ENCODE measurements at regions not wholly inside any gene's neighbourhood (a gene's known extent, or its start where the extent isn't known, plus 50 kb on each side); places are given as distances from the start of the nearest gene placed in this dataset.

DNA sequence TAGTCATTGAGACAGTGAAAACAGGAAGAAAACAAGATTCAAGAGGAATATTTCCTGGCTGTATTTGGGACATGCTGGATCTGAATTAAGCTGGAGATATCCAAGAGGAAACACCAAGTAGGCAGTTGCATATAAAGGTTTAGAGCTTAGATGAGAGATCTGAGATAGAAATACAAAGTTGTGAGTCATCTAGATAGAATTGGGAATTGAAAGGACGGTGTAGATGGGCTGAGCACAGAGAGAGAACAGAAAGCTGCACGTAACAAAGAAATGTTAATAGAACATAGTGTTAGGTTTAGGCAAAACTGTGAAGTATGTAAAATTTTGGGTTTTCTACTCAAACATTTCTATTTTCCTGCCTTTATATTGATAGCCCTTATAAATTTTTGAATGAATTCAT lies 218.5 kb upstream of the TMEM196 start:
- TF ChIP-seq CTCF (conservative IDR thresholded peaks at IDR 0.05) (no peak), ZFX (IDR thresholded peaks at IDR 0.05) (no peak)

All from C4-2B (cell line).